Upper lobe of right lung (tissue), 1 donor: ENCODE measurements at regions not wholly inside any gene's neighbourhood (a gene's known extent, or its start where the extent isn't known, plus 50 kb on each side); places are given as distances from the start of the nearest gene placed in this dataset.

Experiments
- ATAC-seq: fragments of 200-7000 bp; cut with Tn5 transposase; one replicate; pipeline ENCODE4 v1.9.1; 2020; ENCODE audit warnings: mild to moderate bottlenecking, moderate library complexity
- DNase-seq: peaks from one replicate; pipeline ENCODE4 v3.0.0-alpha.2; 2020
- H3K27ac ChIP-seq: fragments of 200-600 bp; one replicate; pipeline ENCODE4 v1.8.0; 2022
- H3K27me3 ChIP-seq: fragments of 200-600 bp; one replicate; pipeline ENCODE4 v1.8.0; 2022; ENCODE audit warnings: mild to moderate bottlenecking
- H3K36me3 ChIP-seq: fragments of 200-600 bp; one replicate; pipeline ENCODE4 v1.8.0; 2022
- H3K4me1 ChIP-seq: fragments of 200-600 bp; one replicate; pipeline ENCODE4 v1.8.0; 2022
- H3K4me3 ChIP-seq: fragments of 200-600 bp; one replicate; pipeline ENCODE4 v1.8.0; 2022; ENCODE audit warnings: mild to moderate bottlenecking
- H3K9me3 ChIP-seq: fragments of 200-600 bp; one replicate; pipeline ENCODE4 v1.8.0; 2022
- intact Hi-C: fragments of 100-400 bp; cut with DNase I; formaldehyde crosslinking; loops from one replicate; pipeline ENCODE4 v1.11.0; 2022
- TF ChIP-seq, protein P1 (sequence below): fragments of 200-600 bp; IDR thresholded peaks from one replicate; pipeline ENCODE4 v1.8.0; 2022; ENCODE audit warnings: antibody characterized with exemption
- donor health status: DM: no; HTN: yes; CAD: no; lungs with severe emphysema.

- intact Hi-C loops = no loop called here
- TF ChIP-seq, protein P1, sequence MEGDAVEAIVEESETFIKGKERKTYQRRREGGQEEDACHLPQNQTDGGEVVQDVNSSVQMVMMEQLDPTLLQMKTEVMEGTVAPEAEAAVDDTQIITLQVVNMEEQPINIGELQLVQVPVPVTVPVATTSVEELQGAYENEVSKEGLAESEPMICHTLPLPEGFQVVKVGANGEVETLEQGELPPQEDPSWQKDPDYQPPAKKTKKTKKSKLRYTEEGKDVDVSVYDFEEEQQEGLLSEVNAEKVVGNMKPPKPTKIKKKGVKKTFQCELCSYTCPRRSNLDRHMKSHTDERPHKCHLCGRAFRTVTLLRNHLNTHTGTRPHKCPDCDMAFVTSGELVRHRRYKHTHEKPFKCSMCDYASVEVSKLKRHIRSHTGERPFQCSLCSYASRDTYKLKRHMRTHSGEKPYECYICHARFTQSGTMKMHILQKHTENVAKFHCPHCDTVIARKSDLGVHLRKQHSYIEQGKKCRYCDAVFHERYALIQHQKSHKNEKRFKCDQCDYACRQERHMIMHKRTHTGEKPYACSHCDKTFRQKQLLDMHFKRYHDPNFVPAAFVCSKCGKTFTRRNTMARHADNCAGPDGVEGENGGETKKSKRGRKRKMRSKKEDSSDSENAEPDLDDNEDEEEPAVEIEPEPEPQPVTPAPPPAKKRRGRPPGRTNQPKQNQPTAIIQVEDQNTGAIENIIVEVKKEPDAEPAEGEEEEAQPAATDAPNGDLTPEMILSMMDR = no peak
- Histone ChIP-seq H3K36me3 (no peaks in the 10 kb centered on the region), H3K27me3 (no peaks in the 10 kb centered on the region), H3K27ac (no peak overlapping the region), H3K4me1 (no peaks in the 10 kb centered on the region), H3K9me3 (no peaks in the 10 kb centered on the region), H3K4me3 (no peak overlapping the region)
- ATAC-seq (no peak), DNase-seq (no peak)
Measured at GRCh38 chr11:81080476-81080875, 1639.6 kb upstream of the TENM4 start.

GRCh38 chr11:81072273-81072672 is 1631.4 kb upstream of the TENM4 start:
- intact Hi-C loops = no loop called here
- Histone ChIP-seq H3K27ac (no peak overlapping the region), H3K4me1 (no peaks in the 10 kb centered on the region), H3K9me3 (no peaks in the 10 kb centered on the region), H3K4me3 (no peak overlapping the region), H3K27me3 (no peaks in the 10 kb centered on the region), H3K36me3 (no peaks in the 10 kb centered on the region)
- TF ChIP-seq, protein P1 = no peak
- no peak for DNase-seq
- no peak for ATAC-seq

DNA sequence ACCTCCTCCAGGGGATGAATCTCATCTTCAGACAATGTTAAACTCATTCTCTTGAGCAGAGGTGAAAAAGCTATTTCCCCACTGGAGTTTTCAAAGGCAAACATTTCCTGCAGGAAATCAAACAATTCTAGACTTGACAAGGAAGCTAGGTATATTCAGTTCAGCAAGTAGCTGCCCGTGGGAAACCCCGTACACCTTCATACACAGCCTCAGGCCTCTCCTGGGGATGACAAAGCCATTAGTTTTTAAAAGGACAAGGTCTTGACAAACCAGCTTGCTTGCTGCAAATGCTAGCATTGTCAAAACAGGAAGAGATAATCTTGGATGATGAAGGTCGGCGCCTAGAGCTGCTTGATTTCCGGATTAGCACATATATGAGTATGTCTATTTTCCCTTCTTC is 1630.8 kb upstream of the TENM4 start:
- Histone ChIP-seq H3K27ac (no peak overlapping the region), H3K4me3 (no peak overlapping the region), H3K9me3 (no peaks in the 10 kb centered on the region), H3K27me3 (no peaks in the 10 kb centered on the region), H3K36me3 (no peaks in the 10 kb centered on the region), H3K4me1 (no peaks in the 10 kb centered on the region)
- ATAC-seq (no peak), DNase-seq (no peak)
- intact Hi-C loops = no loop called here
- TF ChIP-seq, protein P1 = no peak

- ATAC-seq (no peak), DNase-seq (no peak)
- Histone ChIP-seq H3K9me3 (no peaks in the 10 kb centered on the region), H3K27ac (no peak overlapping the region), H3K4me3 (no peak overlapping the region), H3K36me3 (no peaks in the 10 kb centered on the region), H3K4me1 (no peaks in the 10 kb centered on the region), H3K27me3 (no peaks in the 10 kb centered on the region)
- intact Hi-C loops = no loop called here
- TF ChIP-seq, protein P1 = no peak
Measured at GRCh38 chr11:81070948-81071347, 1630.1 kb upstream of the TENM4 start.

DNA sequence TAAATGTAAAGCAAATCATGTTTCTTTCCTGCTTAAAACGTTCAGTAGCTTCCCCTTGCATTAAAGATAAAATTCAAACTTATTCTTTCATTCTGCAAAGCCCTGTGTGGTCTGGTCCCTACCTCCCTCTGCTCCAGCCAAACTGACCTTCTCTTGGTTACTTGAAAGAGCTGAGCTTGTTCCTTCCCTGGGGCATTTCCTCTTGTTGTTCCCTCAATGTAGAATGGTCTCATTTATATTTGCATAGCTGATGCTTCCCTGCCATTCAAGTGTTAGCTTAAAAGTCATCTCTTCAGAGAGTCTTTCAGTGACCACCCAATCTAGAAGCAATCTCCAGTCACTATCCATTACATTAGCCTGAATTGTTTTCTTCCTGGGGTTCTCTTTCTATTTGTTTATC is 1618.5 kb upstream of the TENM4 start:
- H3K4me3 ChIP-seq = no peak overlapping the region
- intact Hi-C loops = no loop called here

More for the DNA sequence above, 1618.5 kb upstream of the TENM4 start:
- Histone ChIP-seq H3K36me3 (no peaks in the 10 kb centered on the region), H3K4me1 (no peaks in the 10 kb centered on the region), H3K27ac (no peak overlapping the region), H3K9me3 (no peaks in the 10 kb centered on the region), H3K27me3 (no peaks in the 10 kb centered on the region)
- TF ChIP-seq, protein P1 = no peak
- DNase-seq (no peak), ATAC-seq (no peak)
